ENCODE measurements at regions not wholly inside any gene's neighbourhood (a gene's known extent, or its start where the extent isn't known, plus 50 kb on each side); places are given as distances from the start of the nearest gene placed in this dataset.

DNA sequence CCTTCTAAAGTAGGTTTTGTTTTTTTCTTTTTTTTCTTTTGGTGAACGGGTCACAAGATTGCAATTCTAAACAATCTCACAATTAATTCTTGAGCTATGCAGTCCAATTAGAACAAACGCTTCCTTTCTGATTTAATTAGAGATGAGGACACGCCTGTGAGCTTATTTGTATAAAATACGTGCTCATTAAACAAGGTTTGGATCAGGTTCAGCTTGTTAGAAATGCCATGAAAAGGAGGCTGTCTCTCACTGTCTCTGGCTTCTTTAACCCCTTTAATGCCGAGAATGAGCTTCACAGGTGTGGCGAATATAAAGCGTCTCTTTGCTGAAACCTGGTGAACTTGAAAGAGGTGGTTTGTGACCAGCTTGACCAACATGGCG, 191.8 kb downstream of the GAS1 start:
- no peak for DNase-seq (ENCODE audit: insufficient read length)
- no peak for FAIRE-seq

DNA sequence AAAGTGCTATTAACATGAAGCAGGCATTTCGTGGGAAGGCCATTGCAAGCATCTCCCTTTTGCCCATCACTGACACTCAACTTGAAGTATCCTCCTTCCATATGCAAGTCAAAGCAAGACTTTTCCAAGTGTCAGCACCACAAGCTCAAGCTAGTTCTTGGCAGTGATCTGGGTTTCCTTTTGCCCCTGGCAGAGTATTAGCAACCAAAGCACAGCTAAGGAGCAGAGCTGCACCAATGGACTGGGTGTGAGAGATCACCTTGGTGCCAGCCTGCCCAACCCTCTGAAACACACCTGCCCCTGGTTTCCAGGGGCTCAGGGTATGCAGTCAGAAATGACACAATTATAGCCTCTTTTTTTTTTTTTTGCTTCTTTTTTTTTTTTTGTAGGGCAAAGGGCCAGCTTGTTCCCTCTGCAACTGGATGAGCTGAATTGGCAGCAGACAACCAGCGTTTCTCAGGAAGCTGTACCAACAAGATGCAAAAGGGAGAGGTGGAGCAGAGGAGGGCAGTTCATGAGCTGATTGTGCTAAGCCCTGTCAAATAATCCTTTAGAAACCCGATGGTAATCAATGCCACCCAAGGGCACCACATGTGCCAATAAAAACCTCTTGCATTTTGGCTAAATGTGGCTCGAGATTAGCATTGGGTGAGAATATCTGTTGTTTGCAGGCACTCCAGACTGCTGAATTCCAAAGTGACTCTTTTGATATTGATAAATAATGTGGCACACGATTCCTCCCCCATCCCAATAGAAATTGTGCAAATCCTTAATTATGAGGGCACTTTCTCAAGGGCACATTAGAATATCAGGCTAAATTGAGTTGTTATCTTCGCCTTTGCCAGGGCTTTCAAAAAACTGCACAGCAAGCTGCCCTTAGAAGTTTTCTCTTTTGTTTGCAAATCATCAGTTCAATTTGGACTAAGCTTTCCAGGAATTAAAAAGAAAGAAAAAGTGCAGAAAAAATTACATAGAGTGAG, 192.4 kb downstream of the GAS1 start:
- DNase-seq (ENCODE audit: insufficient read length) = no peak
- no peak for FAIRE-seq
- no peak for TF ChIP-seq POLR2A (IDR thresholded peaks at IDR 0.05; ENCODE audit: low read depth, low read length)
- TF ChIP-seq TAF1 (IDR thresholded peaks at IDR 0.05; ENCODE audit: borderline replicate concordance, low read depth, low read length) = no peak
- no peak for TF ChIP-seq POLR2AphosphoS5 (IDR thresholded peaks at IDR 0.05; ENCODE audit: low read depth, low read length)

More for the DNA sequence above, 191.8 kb downstream of the GAS1 start:
- TF ChIP-seq POLR2A (IDR thresholded peaks at IDR 0.05; ENCODE audit: low read depth, low read length) (no peak), TAF1 (IDR thresholded peaks at IDR 0.05; ENCODE audit: borderline replicate concordance, low read depth, low read length) (no peak), POLR2AphosphoS5 (IDR thresholded peaks at IDR 0.05; ENCODE audit: low read depth, low read length) (no peak)

DNA sequence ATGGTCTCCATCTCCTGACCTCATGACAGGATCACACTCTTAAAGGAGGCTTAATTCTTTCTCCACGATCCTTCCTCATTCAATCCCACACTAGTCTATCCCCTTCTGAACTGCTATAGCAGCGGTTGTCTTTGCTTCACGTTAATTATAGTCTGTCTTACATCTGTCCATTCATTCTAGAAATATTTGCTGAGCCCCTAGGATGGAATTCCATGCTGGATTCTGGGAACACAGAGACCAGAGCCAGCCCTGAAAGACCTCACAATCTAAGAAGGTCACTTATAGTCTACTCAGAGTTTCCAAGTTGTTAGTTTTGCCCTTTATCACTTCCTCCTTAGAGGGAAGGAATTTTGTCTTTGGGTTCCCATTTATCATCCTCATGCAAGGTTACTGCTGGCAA, 193.5 kb downstream of the GAS1 start:
- no peak for TF ChIP-seq TAF1 (IDR thresholded peaks at IDR 0.05; ENCODE audit: borderline replicate concordance, low read depth, low read length)
- TF ChIP-seq POLR2A (IDR thresholded peaks at IDR 0.05; ENCODE audit: low read depth, low read length) = no peak
- TF ChIP-seq POLR2AphosphoS5 (IDR thresholded peaks at IDR 0.05; ENCODE audit: low read depth, low read length) = no peak
- no peak for DNase-seq (ENCODE audit: insufficient read length)
- FAIRE-seq = no peak

DNA sequence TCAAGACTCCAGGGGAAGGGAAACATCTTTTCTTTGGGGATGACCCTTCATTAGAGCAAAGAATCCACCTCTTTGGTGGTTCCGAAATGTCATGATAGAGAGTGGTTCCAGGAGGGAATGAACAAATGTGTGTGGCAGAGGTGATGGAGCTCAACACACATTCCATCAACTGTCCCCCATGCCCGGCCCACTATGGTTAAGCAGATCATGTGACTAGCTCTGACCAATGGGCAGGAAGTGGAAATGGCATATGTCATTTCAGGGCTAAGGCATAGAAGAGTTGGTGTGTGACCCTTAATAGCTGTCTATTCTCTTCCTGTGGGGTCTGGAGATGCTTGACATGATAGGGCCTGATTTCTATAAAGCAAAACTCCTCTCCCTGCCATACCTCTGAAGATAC, 194.6 kb downstream of the GAS1 start:
- DNase-seq (ENCODE audit: insufficient read length) (no peak), FAIRE-seq (no peak)
- TF ChIP-seq POLR2AphosphoS5 (IDR thresholded peaks at IDR 0.05; ENCODE audit: low read depth, low read length) = no peak
- no peak for TF ChIP-seq POLR2A (IDR thresholded peaks at IDR 0.05; ENCODE audit: low read depth, low read length)
- no peak for TF ChIP-seq TAF1 (IDR thresholded peaks at IDR 0.05; ENCODE audit: borderline replicate concordance, low read depth, low read length)

DNA sequence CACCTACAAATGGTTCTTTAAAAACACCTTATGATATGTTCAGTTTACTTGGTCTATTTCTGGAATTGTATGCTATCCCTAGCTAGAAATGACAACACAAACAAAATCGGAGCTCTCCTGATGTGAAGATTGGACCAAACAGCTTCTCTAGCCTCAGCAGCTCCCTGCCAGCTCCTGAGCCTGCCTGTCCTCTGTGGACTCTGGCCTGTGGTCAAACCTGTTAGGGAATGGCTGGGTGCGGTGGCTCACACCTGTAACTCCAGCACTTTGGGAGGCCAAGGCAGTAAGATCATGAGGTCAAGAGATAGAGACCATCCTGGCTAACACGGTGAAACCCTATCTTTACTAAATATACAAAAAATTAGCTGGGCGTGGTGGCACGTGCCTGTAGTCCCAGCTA, 195.3 kb downstream of the GAS1 start:
- DNase-seq (ENCODE audit: insufficient read length) = no peak
- no peak for TF ChIP-seq TAF1 (IDR thresholded peaks at IDR 0.05; ENCODE audit: borderline replicate concordance, low read depth, low read length)
- no peak for TF ChIP-seq POLR2A (IDR thresholded peaks at IDR 0.05; ENCODE audit: low read depth, low read length)
- TF ChIP-seq POLR2AphosphoS5 (IDR thresholded peaks at IDR 0.05; ENCODE audit: low read depth, low read length) = no peak
- no peak for FAIRE-seq

DNA sequence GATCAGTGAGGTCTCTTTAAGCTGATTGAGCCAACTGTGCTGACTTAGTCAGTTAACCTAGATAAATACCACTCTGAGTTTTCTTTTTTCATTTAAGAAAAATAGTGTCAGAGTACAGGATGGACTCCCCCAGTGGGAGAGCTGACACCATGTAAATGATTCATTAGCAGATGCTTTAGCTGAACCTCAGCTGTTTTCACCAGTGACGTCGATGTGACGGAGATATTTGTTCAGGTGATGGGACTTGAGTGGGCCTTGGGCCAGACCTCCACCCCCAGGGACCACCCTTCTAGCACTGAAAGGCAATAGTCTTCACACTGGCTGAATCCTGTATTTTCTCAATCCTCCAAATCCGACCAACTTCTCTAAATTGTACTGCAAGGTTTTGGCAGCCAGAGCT, 196.1 kb downstream of the GAS1 start:
- FAIRE-seq (no peak), DNase-seq (ENCODE audit: insufficient read length) (no peak)
- no peak for TF ChIP-seq POLR2AphosphoS5 (IDR thresholded peaks at IDR 0.05; ENCODE audit: low read depth, low read length)
- TF ChIP-seq POLR2A (IDR thresholded peaks at IDR 0.05; ENCODE audit: low read depth, low read length) = no peak
- no peak for TF ChIP-seq TAF1 (IDR thresholded peaks at IDR 0.05; ENCODE audit: borderline replicate concordance, low read depth, low read length)

DNA sequence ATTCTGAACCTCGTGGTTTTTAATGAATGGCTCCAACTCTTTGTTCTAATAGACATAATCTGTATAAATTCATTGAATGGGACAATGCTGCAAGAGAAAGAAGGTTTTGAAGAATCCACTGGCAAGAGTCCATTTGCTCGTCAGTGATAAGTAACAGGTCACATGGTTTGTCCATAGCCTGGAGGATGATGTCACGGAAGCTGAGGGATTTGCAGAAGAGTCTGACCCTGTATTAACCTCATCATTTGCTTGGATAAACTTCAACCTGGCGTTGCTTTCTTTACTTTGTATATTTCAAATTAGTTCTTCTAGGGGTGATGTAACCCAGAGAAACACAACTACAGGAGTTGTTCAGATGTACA, 197.4 kb downstream of the GAS1 start:
- no peak for FAIRE-seq
- TF ChIP-seq POLR2A (IDR thresholded peaks at IDR 0.05; ENCODE audit: low read depth, low read length) (no peak), TAF1 (IDR thresholded peaks at IDR 0.05; ENCODE audit: borderline replicate concordance, low read depth, low read length) (no peak), POLR2AphosphoS5 (IDR thresholded peaks at IDR 0.05; ENCODE audit: low read depth, low read length) (no peak)
- DNase-seq (ENCODE audit: insufficient read length) = no peak

DNA sequence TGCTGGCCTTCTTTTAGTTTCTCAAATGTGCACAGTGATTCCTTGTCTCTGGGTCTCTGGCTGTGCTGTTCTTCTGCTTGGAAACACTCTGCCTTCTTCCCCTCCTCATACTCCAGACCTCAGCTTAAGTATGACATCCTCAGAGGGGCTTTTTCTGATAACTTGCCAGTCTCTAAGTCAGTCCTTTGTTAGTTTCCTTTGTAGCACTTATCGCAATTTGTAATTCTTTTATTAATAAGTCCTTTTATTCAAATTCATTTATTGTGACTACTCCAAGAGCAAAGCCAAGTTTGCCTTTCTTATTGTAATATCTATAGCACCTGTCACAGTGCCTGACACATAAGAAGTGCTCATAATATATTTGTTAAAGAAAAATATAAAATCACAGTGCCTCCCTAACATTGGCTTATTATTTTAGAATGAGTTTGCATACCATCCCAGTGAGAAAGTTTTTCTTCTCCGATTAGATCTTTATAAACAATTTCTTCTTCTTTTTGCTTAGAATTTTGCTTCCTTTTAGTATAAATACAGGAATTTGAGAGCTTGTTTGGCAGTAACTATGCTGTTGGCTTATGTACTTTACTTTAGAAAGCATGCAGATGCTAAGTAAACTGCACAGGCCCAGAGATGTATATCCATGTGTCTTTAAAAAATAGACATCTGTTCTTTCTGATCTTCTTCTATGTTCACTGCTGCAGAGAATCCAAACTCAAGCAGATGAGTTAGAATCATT, 198.0 kb downstream of the GAS1 start:
- FAIRE-seq = no peak
- no peak for DNase-seq (ENCODE audit: insufficient read length)

DNA sequence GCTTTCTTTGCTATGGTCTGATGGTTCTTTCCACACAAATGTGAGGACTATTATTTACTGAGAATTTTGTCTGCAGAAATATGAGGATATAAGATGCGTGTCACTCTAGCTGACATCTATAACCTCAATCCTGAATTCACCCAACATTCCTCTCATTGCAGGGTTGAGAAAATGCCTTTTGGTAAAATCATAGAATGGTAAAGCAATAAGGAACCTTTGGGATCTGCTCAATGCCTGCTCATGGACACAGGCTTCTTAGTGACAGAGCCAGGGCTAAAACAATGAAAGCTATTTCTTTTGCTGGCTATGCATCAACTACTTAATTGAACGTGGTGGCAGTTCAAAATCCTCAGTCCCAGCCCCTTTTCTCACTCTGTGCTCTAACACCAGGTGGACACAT, 199.6 kb downstream of the GAS1 start:
- TF ChIP-seq TAF1 (IDR thresholded peaks at IDR 0.05; ENCODE audit: borderline replicate concordance, low read depth, low read length) (no peak), POLR2AphosphoS5 (IDR thresholded peaks at IDR 0.05; ENCODE audit: low read depth, low read length) (no peak), POLR2A (IDR thresholded peaks at IDR 0.05; ENCODE audit: low read depth, low read length) (no peak)
- FAIRE-seq = no peak
- no peak for DNase-seq (ENCODE audit: insufficient read length)

More for the DNA sequence above, 198.0 kb downstream of the GAS1 start:
- TF ChIP-seq TAF1 (IDR thresholded peaks at IDR 0.05; ENCODE audit: borderline replicate concordance, low read depth, low read length) = no peak
- no peak for TF ChIP-seq POLR2A (IDR thresholded peaks at IDR 0.05; ENCODE audit: low read depth, low read length)
- TF ChIP-seq POLR2AphosphoS5 (IDR thresholded peaks at IDR 0.05; ENCODE audit: low read depth, low read length) = no peak

DNA sequence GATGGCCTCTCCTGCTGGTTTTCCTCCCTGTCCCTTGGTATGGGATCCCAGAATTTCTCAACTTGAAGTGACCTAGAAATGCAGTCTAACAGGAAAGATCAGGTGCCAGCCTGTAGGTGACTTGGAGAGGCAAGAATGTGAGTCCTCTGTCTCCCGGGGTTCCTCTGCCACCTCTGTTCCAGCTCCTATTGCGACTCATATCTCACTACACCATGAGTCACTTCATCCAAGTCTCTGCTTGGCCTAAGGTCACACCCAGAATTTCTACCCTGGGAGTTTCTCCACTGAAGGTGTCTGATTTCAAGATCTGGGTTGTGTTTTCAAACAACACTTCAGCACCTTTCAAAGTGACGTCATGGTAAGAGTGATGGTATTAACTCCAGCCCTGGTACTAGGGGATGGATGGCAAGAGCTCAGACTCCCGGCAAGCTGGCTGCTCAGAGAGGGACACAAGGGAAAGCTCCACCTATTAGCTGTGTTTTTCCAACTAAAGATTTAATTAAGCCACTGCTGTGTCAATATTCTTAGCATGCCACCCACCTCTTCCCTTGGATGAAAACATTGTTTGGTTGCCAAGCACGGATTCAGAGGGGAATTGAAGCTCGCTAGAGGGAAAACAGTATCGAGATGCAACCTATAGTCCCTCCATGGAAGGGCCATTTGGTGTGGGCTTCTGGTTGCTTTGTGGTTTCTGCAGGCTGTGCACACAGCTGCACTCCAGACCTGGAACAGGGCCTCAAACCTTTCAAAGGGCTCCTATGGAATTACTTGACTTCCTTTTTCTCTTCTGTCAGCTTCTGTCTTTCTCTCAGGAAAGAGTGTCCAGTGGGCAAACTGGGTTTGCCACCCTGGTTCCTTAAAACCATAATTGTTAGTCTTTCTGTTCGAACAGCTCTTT, 205.7 kb downstream of the GAS1 start:
- DNase-seq (ENCODE audit: insufficient read length) = no peak
- TF ChIP-seq POLR2A (IDR thresholded peaks at IDR 0.05; ENCODE audit: low read depth, low read length) (no peak), TAF1 (IDR thresholded peaks at IDR 0.05; ENCODE audit: borderline replicate concordance, low read depth, low read length) (no peak), POLR2AphosphoS5 (IDR thresholded peaks at IDR 0.05; ENCODE audit: low read depth, low read length) (no peak)
- no peak for FAIRE-seq

Measured in GM12892 (cell line).